Activated CD8-positive, alpha-beta T cell treated with anti-CD3 and anti-CD28 coated beads for 36 hours (primary cell): ENCODE measurements at regions not wholly inside any gene's neighbourhood (a gene's known extent, or its start where the extent isn't known, plus 50 kb on each side); places are given as distances from the start of the nearest gene placed in this dataset.

Source experiments
- ATAC-seq: fragments of 200-7000 bp; cut with Tn5 transposase; one replicate; pipeline ENCODE4 v1.10.0; 2021; ENCODE audit warnings: mild to moderate bottlenecking, moderate library complexity
- CTCF ChIA-PET: fragments of 350-600 bp; sonication (Branson Sonifier 250); formaldehyde crosslinking; loops from one replicate; lab custom pipeline; 2021; ENCODE audit warnings: antibody characterized with exemption; lab: Charles Lee
- POLR2A ChIA-PET: fragments of 350-600 bp; sonication (Branson Sonifier 250); formaldehyde crosslinking; loops from one replicate; lab custom pipeline; 2021; ENCODE audit warnings: antibody characterized with exemption; lab: Charles Lee
- DNase-seq: peaks from one replicate; pipeline ENCODE4 v3.0.0-alpha.2; 2020
- H3K27ac Mint-ChIP-seq: one replicate; pipeline ENCODE4 v1.8.0; 2021; ENCODE audit warnings: mild to moderate bottlenecking, mixed read lengths
- H3K27me3 Mint-ChIP-seq: one replicate; pipeline ENCODE4 v1.8.0; 2021; ENCODE audit warnings: mixed read lengths
- H3K36me3 Mint-ChIP-seq: one replicate; pipeline ENCODE4 v1.8.0; 2021; ENCODE audit warnings: low read depth, mixed read lengths
- H3K4me1 Mint-ChIP-seq: one replicate; pipeline ENCODE4 v1.8.0; 2021; ENCODE audit warnings: low read depth, mixed read lengths
- H3K4me3 Mint-ChIP-seq: one replicate; pipeline ENCODE4 v1.8.0; 2021; ENCODE audit warnings: mild to moderate bottlenecking, moderate library complexity, mixed read lengths
- H3K9me3 Mint-ChIP-seq: one replicate; pipeline ENCODE4 v1.8.0; 2021; ENCODE audit warnings: mixed read lengths
- CTCF ChIP-seq: fragments of 200-600 bp; IDR thresholded peaks from one replicate; pipeline ENCODE4 v1.8.0; 2022; ENCODE audit warnings: antibody characterized with exemption, mild to moderate bottlenecking
- intact Hi-C: fragments of 100-400 bp; cut with micrococcal nuclease; formaldehyde crosslinking; loops from one replicate; pipeline ENCODE4 v1.10.0; 2022

GRCh38 chr12:103205906-103206305 is 248.4 kb downstream of the ASCL1 start:
- H3K27ac Mint-ChIP-seq, result no peak overlapping the region
- ChIA-PET POLR2A (no interaction called here), CTCF (interaction anchor here (1.2 kb wide), 1 partner anchor 258 kb away, joined by 4 read pairs; no protein-coding TSS in a partner anchor)
- TF ChIP-seq CTCF, result no peak
- ATAC-seq (no peak), DNase-seq (no peak)
- no peak overlapping the region for H3K4me3 Mint-ChIP-seq
- H3K36me3 Mint-ChIP-seq, result no peaks in the 10 kb centered on the region
- H3K9me3 Mint-ChIP-seq, result peaks cover 7% of the 10 kb centered on the region
- H3K27me3 Mint-ChIP-seq, result no peaks in the 10 kb centered on the region
- intact Hi-C loops, result no loop called here
- H3K4me1 Mint-ChIP-seq, result no peaks in the 10 kb centered on the region

DNA sequence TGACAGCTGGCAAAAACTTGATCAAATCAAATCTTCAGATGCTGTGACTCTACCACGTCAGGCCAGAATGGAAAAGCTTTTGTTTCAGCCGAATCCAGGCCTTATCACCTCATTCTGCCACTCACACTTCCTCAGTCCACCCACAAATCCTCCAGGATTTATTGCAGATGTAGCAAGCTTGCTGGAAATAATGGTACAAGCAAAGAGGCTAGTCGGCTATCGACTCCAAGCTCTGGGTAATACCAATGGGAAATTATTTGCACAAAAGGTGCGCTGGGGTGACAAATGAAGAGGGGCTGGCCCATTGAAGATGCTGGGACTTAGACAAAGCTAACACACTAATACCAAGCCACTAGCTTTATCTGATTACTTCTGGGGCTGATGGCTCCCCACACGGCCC is 250.5 kb downstream of the ASCL1 start:
- no peak for DNase-seq
- Mint-ChIP-seq H3K27me3 (no peaks in the 10 kb centered on the region), H3K9me3 (peaks cover 7% of the 10 kb centered on the region), H3K4me1 (no peaks in the 10 kb centered on the region), H3K4me3 (no peak overlapping the region), H3K36me3 (no peaks in the 10 kb centered on the region), H3K27ac (no peak overlapping the region)
- TF ChIP-seq CTCF, result no peak
- intact Hi-C loops, result no loop called here
- CTCF ChIA-PET, result no interaction called here
- POLR2A ChIA-PET, result no interaction called here
- no peak for ATAC-seq

DNA sequence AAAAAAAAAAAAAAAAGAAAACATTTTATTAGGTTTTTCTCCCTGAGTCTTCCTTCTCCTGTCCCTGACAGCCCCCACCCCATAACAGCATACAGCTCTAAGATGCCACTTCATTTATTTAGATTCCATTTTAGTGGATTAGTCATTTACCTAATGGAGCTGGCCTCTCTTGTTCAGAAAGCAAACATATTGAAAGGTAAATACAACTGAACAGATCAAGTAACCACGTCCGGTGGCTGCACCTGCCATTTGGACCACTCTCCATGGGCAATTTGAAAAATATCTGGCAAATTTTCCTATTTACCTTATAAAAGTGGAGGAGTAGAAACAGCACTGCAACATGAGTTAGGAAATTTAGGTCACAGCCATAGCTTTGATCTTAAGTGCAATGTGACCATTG is 254.6 kb downstream of the C12orf42 start:
- CTCF ChIA-PET, result no interaction called here

GRCh38 chr12:103244596-103244995 is 251.2 kb downstream of the C12orf42 start:
- ChIA-PET POLR2A (no interaction called here), CTCF (no interaction called here)
- Mint-ChIP-seq H3K27me3 (no peaks in the 10 kb centered on the region), H3K36me3 (no peaks in the 10 kb centered on the region), H3K9me3 (no peaks in the 10 kb centered on the region), H3K27ac (no peak overlapping the region), H3K4me1 (no peaks in the 10 kb centered on the region), H3K4me3 (no peak overlapping the region)
- TF ChIP-seq CTCF, result no peak
- intact Hi-C loops, result no loop called here
- ATAC-seq (no peak), DNase-seq (no peak)

More for the DNA sequence above, 254.6 kb downstream of the C12orf42 start:
- Mint-ChIP-seq H3K4me3 (no peak overlapping the region), H3K36me3 (no peaks in the 10 kb centered on the region), H3K27ac (no peak overlapping the region), H3K9me3 (no peaks in the 10 kb centered on the region), H3K4me1 (no peaks in the 10 kb centered on the region), H3K27me3 (no peaks in the 10 kb centered on the region)
- intact Hi-C loops, result no loop called here
- TF ChIP-seq CTCF, result no peak
- POLR2A ChIA-PET, result no interaction called here
- ATAC-seq, result no peak
- DNase-seq, result no peak

GRCh38 chr12:103247531-103247930 is 248.2 kb downstream of the C12orf42 start:
- Mint-ChIP-seq H3K4me3 (no peak overlapping the region), H3K4me1 (no peaks in the 10 kb centered on the region), H3K27me3 (no peaks in the 10 kb centered on the region), H3K36me3 (no peaks in the 10 kb centered on the region), H3K9me3 (no peaks in the 10 kb centered on the region), H3K27ac (no peak overlapping the region)
- DNase-seq, result no peak
- intact Hi-C loops, result no loop called here
- ChIA-PET CTCF (no interaction called here), POLR2A (no interaction called here)
- TF ChIP-seq CTCF, result no peak
- ATAC-seq, result no peak
